ENCODE measurements at regions not wholly inside any gene's neighbourhood (a gene's known extent, or its start where the extent isn't known, plus 50 kb on each side); places are given as distances from the start of the nearest gene placed in this dataset.

DNA sequence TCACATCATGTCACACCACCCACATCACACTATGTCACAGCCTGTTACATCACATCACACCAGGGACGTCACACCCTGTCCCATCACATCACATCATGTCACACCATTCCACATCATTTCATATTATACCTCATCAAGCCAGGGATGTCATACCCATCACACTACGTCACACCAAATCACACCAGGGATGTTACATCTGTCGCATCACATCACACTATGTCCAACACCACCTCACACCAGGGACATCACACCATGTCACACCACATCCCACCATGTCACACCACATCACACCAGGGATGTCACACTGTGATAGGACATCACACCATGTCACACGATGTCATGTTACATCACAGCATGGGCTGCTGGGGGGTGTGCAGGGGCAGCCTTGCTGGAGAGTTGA lies 110.6 kb downstream of the TMEM121 start:
- TF ChIP-seq, protein P1, sequence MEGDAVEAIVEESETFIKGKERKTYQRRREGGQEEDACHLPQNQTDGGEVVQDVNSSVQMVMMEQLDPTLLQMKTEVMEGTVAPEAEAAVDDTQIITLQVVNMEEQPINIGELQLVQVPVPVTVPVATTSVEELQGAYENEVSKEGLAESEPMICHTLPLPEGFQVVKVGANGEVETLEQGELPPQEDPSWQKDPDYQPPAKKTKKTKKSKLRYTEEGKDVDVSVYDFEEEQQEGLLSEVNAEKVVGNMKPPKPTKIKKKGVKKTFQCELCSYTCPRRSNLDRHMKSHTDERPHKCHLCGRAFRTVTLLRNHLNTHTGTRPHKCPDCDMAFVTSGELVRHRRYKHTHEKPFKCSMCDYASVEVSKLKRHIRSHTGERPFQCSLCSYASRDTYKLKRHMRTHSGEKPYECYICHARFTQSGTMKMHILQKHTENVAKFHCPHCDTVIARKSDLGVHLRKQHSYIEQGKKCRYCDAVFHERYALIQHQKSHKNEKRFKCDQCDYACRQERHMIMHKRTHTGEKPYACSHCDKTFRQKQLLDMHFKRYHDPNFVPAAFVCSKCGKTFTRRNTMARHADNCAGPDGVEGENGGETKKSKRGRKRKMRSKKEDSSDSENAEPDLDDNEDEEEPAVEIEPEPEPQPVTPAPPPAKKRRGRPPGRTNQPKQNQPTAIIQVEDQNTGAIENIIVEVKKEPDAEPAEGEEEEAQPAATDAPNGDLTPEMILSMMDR (IDR thresholded peaks at IDR 0.05) = no peak
- TF ChIP-seq KDM1A (IDR thresholded peaks at IDR 0.05; ENCODE audit: low read depth) (no peak), ELK1 (IDR thresholded peaks at IDR 0.05; ENCODE audit: low read depth, low read length) (no peak), ZNF302 (CRISPR knock-in tag; IDR thresholded peaks at IDR 0.05) (no peak), BCL3 (IDR thresholded peaks at IDR 0.05) (no peak), MAFK (IDR thresholded peaks at IDR 0.05; ENCODE audit: partially characterized antibody) (no peak), SREBF2 (IDR thresholded peaks at IDR 0.05) (no peak), FOSB (CRISPR knock-in tag; IDR thresholded peaks at IDR 0.05) (no peak), EP300 (IDR thresholded peaks at IDR 0.05) (no peak), REST (IDR thresholded peaks at IDR 0.05) (no peak), CHD2 (IDR thresholded peaks at IDR 0.05; ENCODE audit: low read length, partially characterized antibody) (no peak), POLR2A (IDR thresholded peaks at IDR 0.05; ENCODE audit: low read length) (no peak)
